GM12878 (cell line): ENCODE measurements at regions not wholly inside any gene's neighbourhood (a gene's known extent, or its start where the extent isn't known, plus 50 kb on each side); places are given as distances from the start of the nearest gene placed in this dataset.

Source experiments
- ATAC-seq: fragments of 200-7000 bp; cut with Tn5 transposase; 3 replicates; pipeline ENCODE4 v1.9.1; 2020; ENCODE audit warnings: mild to moderate bottlenecking, moderate library complexity
- BruUV-seq: library from RNA; stranded (reverse); fragments of 400-500 nt; replicated peaks from 2 replicates; lab custom pipeline; 2021; lab: Mats Ljungman, UMichigan
- CTCF ChIA-PET: fragments of 300-600 bp; sonication (Branson Sonifier 250); formaldehyde crosslinking; extraction: SDS; loops from one replicate; lab custom pipeline; 2021; ENCODE audit warnings: inconsistent platforms; lab: Yijun Ruan, JAX
- POLR2A ChIA-PET: fragments of 350-600 bp; formaldehyde crosslinking; extraction: SDS; loops from one replicate; lab custom pipeline; 2021; ENCODE audit warnings: inconsistent platforms; lab: Charles Lee
- RAD21 ChIA-PET: fragments of 300-600 bp; sonication (Branson Sonifier 250); formaldehyde crosslinking; loops from one replicate; lab custom pipeline; 2023; ENCODE audit warnings: antibody characterized with exemption; ENCODE audit not compliant: unreplicated experiment; lab: Charles Lee
- SMC1A ChIA-PET: fragments of 300-600 bp; sonication (Branson Sonifier 250); formaldehyde crosslinking; loops from one replicate; lab custom pipeline; 2023; ENCODE audit not compliant: unreplicated experiment, uncharacterized antibody; lab: Charles Lee
- DNase-seq: peaks from one replicate; pipeline ENCODE4 v3.0.0-alpha.2; 2011; ENCODE audit warnings: low read depth, low spot score
- FAIRE-seq: peaks from 3 replicates; lab custom pipeline; 2011; peaks lifted over from hg19 to GRCh38; lab: Jason Lieb, UNC
- H2AFZ ChIP-seq: 2 replicates; pipeline ENCODE4 v1.6.0; 2011; ENCODE audit warnings: low read depth, low read length, control low read depth; ENCODE audit not compliant: control insufficient read depth
- H3K27ac ChIP-seq: 2 replicates; pipeline ENCODE4 v1.5.1; 2011; ENCODE audit warnings: control low read depth; ENCODE audit not compliant: control insufficient read depth, insufficient read depth
- H3K27me3 ChIP-seq, 2 experiments: replicated peaks in 1 of 2; 2 replicates each; pipeline versions ENCODE4 v1.6.0 to v1.6.1; 2011; ENCODE audit warnings: low read length in 1 of 2; ENCODE audit not compliant: control insufficient read depth in 2 of 2, insufficient read depth in 2 of 2
- H3K36me3 ChIP-seq, 2 experiments: 2 replicates each; pipeline ENCODE4 v1.5.1; 2011; ENCODE audit warnings: low read length in 1 of 2; ENCODE audit not compliant: control insufficient read depth in 2 of 2, insufficient read depth in 2 of 2
- H3K4me1 ChIP-seq: 2 replicates; pipeline ENCODE4 v1.6.1; 2011; ENCODE audit warnings: mild to moderate bottlenecking, low read length, moderate library complexity, mixed read lengths; ENCODE audit not compliant: control insufficient read depth, insufficient read depth
- H3K4me2 ChIP-seq: 2 replicates; pipeline ENCODE4 v1.6.0; 2011; ENCODE audit warnings: control low read depth; ENCODE audit not compliant: control insufficient read depth, insufficient read depth
- H3K4me3 ChIP-seq: fragments of 200-600 bp; sonication (generic); 2 replicates; pipeline ENCODE4 v1.5.1; 2016
- H3K79me2 ChIP-seq: 2 replicates; pipeline ENCODE4 v1.6.0; 2011; ENCODE audit warnings: low read length; ENCODE audit not compliant: control insufficient read depth, insufficient read depth
- H3K9ac ChIP-seq: 2 replicates; pipeline ENCODE4 v1.8.0; 2011; ENCODE audit warnings: low read length, control low read depth, mixed read lengths; ENCODE audit not compliant: control insufficient read depth, insufficient read depth
- H3K9me3 ChIP-seq: replicated peaks from 3 replicates; pipeline ENCODE4 v1.5.1; 2011; ENCODE audit warnings: mild to moderate bottlenecking, low read length; ENCODE audit not compliant: control insufficient read depth, insufficient read depth
- H4K20me1 ChIP-seq: 2 replicates; pipeline ENCODE4 v1.6.0; 2011; ENCODE audit not compliant: control insufficient read depth, insufficient read depth
- CTCF ChIP-seq, 3 experiments: IDR thresholded peaks in 2 of 3; conservative IDR thresholded peaks in 1 of 3; 2 replicates each; pipeline ENCODE4 v1.5.1; 2011; ENCODE audit warnings: low read depth in 3 of 3, low read length in 3 of 3, mild to moderate bottlenecking in 3 of 3, control low read depth in 2 of 3, moderate library complexity in 2 of 3, inconsistent platforms in 1 of 3, mixed read lengths in 1 of 3; ENCODE audit not compliant: control insufficient read depth in 2 of 3, insufficient read depth in 1 of 3; ENCODE audit errors: extremely low read depth in 1 of 3
- IRF3 ChIP-seq: fragments of 450-650 bp; IDR thresholded peaks from 2 replicates; pipeline ENCODE4 v1.6.1; 2014; ENCODE audit warnings: mild to moderate bottlenecking
- MAX ChIP-seq: IDR thresholded peaks from 2 replicates; pipeline ENCODE4 v1.6.1; 2012; ENCODE audit warnings: low read depth, low read length, improper control_type of control experiment
- NFXL1 ChIP-seq: fragments of 450-650 bp; IDR thresholded peaks from 2 replicates; pipeline ENCODE4 v1.6.1; 2017; ENCODE audit warnings: antibody characterized with exemption, mild to moderate bottlenecking, borderline replicate concordance
- PBX3 ChIP-seq: IDR thresholded peaks from 2 replicates; pipeline ENCODE4 v1.6.1; 2011; ENCODE audit warnings: mild to moderate bottlenecking, low read depth, low read length, moderate library complexity; ENCODE audit not compliant: insufficient replicate concordance
- RCOR1 ChIP-seq: conservative IDR thresholded peaks from 2 replicates; pipeline ENCODE4 v1.6.1; 2012; ENCODE audit warnings: low read depth, low read length, improper control_type of control experiment
- SREBF1 ChIP-seq: IDR thresholded peaks from 2 replicates; pipeline ENCODE4 v1.6.1; 2012; ENCODE audit warnings: mild to moderate bottlenecking, low read length
- WRNIP1 ChIP-seq: IDR thresholded peaks from 2 replicates; pipeline ENCODE4 v1.6.1; 2011; ENCODE audit warnings: low read depth, low read length, improper control_type of control experiment, borderline replicate concordance
- in situ Hi-C: fragments of 300-500 bp; cut with MboI; formaldehyde crosslinking; loops from 9 replicates; pipeline ENCODE4 v1.14.3; 2018; ENCODE audit warnings: mixed read lengths
- intact Hi-C: fragments of 100-400 bp; cut with micrococcal nuclease; formaldehyde crosslinking; loops from one replicate; pipeline ENCODE4 v1.14.2; 2022; ENCODE audit not compliant: unreplicated experiment

- POLR2A ChIA-PET = no interaction called here
- DNase-seq (no peak), FAIRE-seq (no peak)
- no peak overlapping the region for H3K4me3 ChIP-seq
- no peak overlapping the region for H3K9ac ChIP-seq
- no TSS peak for BruUV-seq
- TF ChIP-seq MAX = no peak
- TF ChIP-seq CTCF (IDR thresholded peaks at IDR 0.05 in 2 of 3, conservative IDR thresholded peaks at IDR 0.05 in 1 of 3; ENCODE audit: control insufficient read depth in 2 of 3, extremely low read depth in 1 of 3, insufficient read depth in 1 of 3, low read depth in 3 of 3, low read length in 3 of 3) = no peak
- no peak for TF ChIP-seq NFXL1
- no peak for TF ChIP-seq IRF3
- TF ChIP-seq SREBF1 = no peak
- TF ChIP-seq WRNIP1 = no peak
- TF ChIP-seq PBX3 = no peak
- TF ChIP-seq RCOR1 = no peak
- TF ChIP-seq, all 136 proteins: peak for 0
- CTCF ChIA-PET = no interaction called here
- Histone ChIP-seq H3K4me2 (no peak overlapping the region), H3K36me3 (no peaks in the 10 kb centered on the region), H3K27ac (no peak overlapping the region), H3K4me1 (no peaks in the 10 kb centered on the region), H2AFZ (no peak overlapping the region), H4K20me1 (no peaks in the 10 kb centered on the region), H3K27me3 (no peaks in the 10 kb centered on the region), H3K9me3 (no peaks in the 10 kb centered on the region), H3K79me2 (no peaks in the 10 kb centered on the region)
- in situ Hi-C loops = no loop called here
- intact Hi-C loops = no loop called here
- RAD21 ChIA-PET = no interaction called here
- ATAC-seq = no peak
- SMC1A ChIA-PET = interaction anchor here (0.7 kb wide), 2 partner anchors 7 to 36 kb away, joined by 3 to 4 read pairs; no protein-coding TSS in a partner anchor
Measured at GRCh38 chr5:72673623-72674022, 142.8 kb upstream of the TNPO1 start.
